Adipocyte (in vitro differentiated cells): ENCODE measurements at regions not wholly inside any gene's neighbourhood (a gene's known extent, or its start where the extent isn't known, plus 50 kb on each side); places are given as distances from the start of the nearest gene placed in this dataset.

ENCODE experiments used
- DNase-seq: peaks from one replicate; pipeline ENCODE4 v3.0.0-alpha.2; 2015; ENCODE audit warnings: low read depth
- H3K27me3 ChIP-seq: replicated peaks from 2 replicates; pipeline ENCODE4 v1.7.0; 2013; ENCODE audit warnings: mild to moderate bottlenecking, low read length, moderate library complexity; ENCODE audit not compliant: control insufficient read depth, insufficient read depth
- H3K36me3 ChIP-seq: 2 replicates; pipeline ENCODE4 v1.7.0; 2013; ENCODE audit warnings: low read length, mild to moderate bottlenecking, moderate library complexity; ENCODE audit not compliant: control insufficient read depth, insufficient read depth, severe bottlenecking
- H3K4me1 ChIP-seq: 2 replicates; pipeline ENCODE4 v1.7.0; 2013; ENCODE audit warnings: mild to moderate bottlenecking, low read length, moderate library complexity; ENCODE audit not compliant: control insufficient read depth, insufficient read depth
- H3K4me3 ChIP-seq: 2 replicates; pipeline ENCODE4 v1.7.0; 2013; ENCODE audit warnings: mild to moderate bottlenecking, low read length, moderate library complexity
- H3K9ac ChIP-seq: 2 replicates; pipeline ENCODE4 v1.7.0; 2013; ENCODE audit warnings: mild to moderate bottlenecking, low read length, moderate library complexity
- H3K9me3 ChIP-seq: 2 replicates; pipeline ENCODE4 v1.7.0; 2013; ENCODE audit warnings: mild to moderate bottlenecking, low read length, moderate library complexity; ENCODE audit not compliant: control insufficient read depth

GRCh38 chr21:43312751-43313169, 114.2 kb downstream of the SIK1 start:
- H3K36me3 ChIP-seq, result no peaks in the 10 kb centered on the region
- no peak for DNase-seq
- H3K9ac ChIP-seq, result no peak overlapping the region
- no peaks in the 10 kb centered on the region for H3K4me1 ChIP-seq
- H3K27me3 ChIP-seq, result peaks cover 18% of the 10 kb centered on the region
- H3K4me3 ChIP-seq, result no peak overlapping the region
- H3K9me3 ChIP-seq, result peaks cover 16% of the 10 kb centered on the region

GRCh38 chr21:43312011-43312410, 114.9 kb downstream of the SIK1 start:
- Histone ChIP-seq H3K4me1 (no peaks in the 10 kb centered on the region), H3K9ac (no peak overlapping the region), H3K4me3 (no peak overlapping the region), H3K27me3 (peaks cover 13% of the 10 kb centered on the region), H3K36me3 (no peaks in the 10 kb centered on the region), H3K9me3 (peaks cover 13% of the 10 kb centered on the region)
- no peak for DNase-seq

- Histone ChIP-seq H3K27me3 (peaks cover 18% of the 10 kb centered on the region), H3K4me3 (no peak overlapping the region), H3K36me3 (no peaks in the 10 kb centered on the region), H3K9me3 (peaks cover 8% of the 10 kb centered on the region), H3K9ac (no peak overlapping the region), H3K4me1 (no peaks in the 10 kb centered on the region)
- no peak for DNase-seq
Observed at GRCh38 chr21:43311301-43311817, 115.6 kb downstream of the SIK1 start.

GRCh38 chr21:43308815-43309283, 118.1 kb downstream of the SIK1 start:
- Histone ChIP-seq H3K36me3 (no peaks in the 10 kb centered on the region), H3K27me3 (peaks cover 18% of the 10 kb centered on the region), H3K4me3 (no peak overlapping the region), H3K9ac (no peak overlapping the region), H3K9me3 (peaks cover 8% of the 10 kb centered on the region), H3K4me1 (no peaks in the 10 kb centered on the region)
- no peak for DNase-seq

GRCh38 chr21:43308101-43308814, 118.7 kb downstream of the SIK1 start:
- no peak for DNase-seq
- Histone ChIP-seq H3K9ac (no peak overlapping the region), H3K36me3 (no peaks in the 10 kb centered on the region), H3K27me3 (peaks cover 24% of the 10 kb centered on the region), H3K4me1 (no peaks in the 10 kb centered on the region), H3K4me3 (no peak overlapping the region), H3K9me3 (peaks cover 8% of the 10 kb centered on the region)

- DNase-seq, result no peak
- H3K9me3 ChIP-seq, result peaks cover 8% of the 10 kb centered on the region
- H3K27me3 ChIP-seq, result peaks cover 25% of the 10 kb centered on the region
Observed at GRCh38 chr21:43307677-43308070, 119.3 kb downstream of the SIK1 start.

GRCh38 chr21:43306911-43307676, 119.8 kb downstream of the SIK1 start:
- DNase-seq, result peak; percentile 51
- peaks cover 29% of the 10 kb centered on the region for H3K27me3 ChIP-seq

More at GRCh38 chr21:43307677-43308070, 119.3 kb downstream of the SIK1 start:
- no peaks in the 10 kb centered on the region for H3K4me1 ChIP-seq
- no peaks in the 10 kb centered on the region for H3K36me3 ChIP-seq
- H3K4me3 ChIP-seq, result no peak overlapping the region
- H3K9ac ChIP-seq, result no peak overlapping the region

GRCh38 chr21:43306391-43306790, 120.5 kb downstream of the SIK1 start:
- Histone ChIP-seq H3K9me3 (peaks cover 8% of the 10 kb centered on the region), H3K4me1 (peaks cover under 1% of the 10 kb centered on the region), H3K36me3 (no peaks in the 10 kb centered on the region), H3K4me3 (no peak overlapping the region), H3K27me3 (peaks cover 31% of the 10 kb centered on the region), H3K9ac (no peak overlapping the region)
- no peak for DNase-seq

More at GRCh38 chr21:43306911-43307676, 119.8 kb downstream of the SIK1 start:
- Histone ChIP-seq H3K4me3 (no peak overlapping the region), H3K9ac (no peak overlapping the region), H3K9me3 (peaks cover 8% of the 10 kb centered on the region), H3K4me1 (no peaks in the 10 kb centered on the region), H3K36me3 (no peaks in the 10 kb centered on the region)

- Histone ChIP-seq H3K27me3 (peaks cover 34% of the 10 kb centered on the region), H3K36me3 (no peaks in the 10 kb centered on the region), H3K9ac (no peak overlapping the region), H3K4me3 (no peak overlapping the region), H3K4me1 (peaks cover 4% of the 10 kb centered on the region), H3K9me3 (peaks cover 7% of the 10 kb centered on the region)
- DNase-seq, result no peak
Observed at GRCh38 chr21:43305811-43306311, 121.1 kb downstream of the SIK1 start.

- H3K4me3 ChIP-seq, result no peak overlapping the region
- no peak overlapping the region for H3K9ac ChIP-seq
- H3K27me3 ChIP-seq, result peaks cover 34% of the 10 kb centered on the region
- DNase-seq, result no peak
- H3K9me3 ChIP-seq, result peaks cover 2% of the 10 kb centered on the region
- H3K4me1 ChIP-seq, result peaks cover 4% of the 10 kb centered on the region
- no peaks in the 10 kb centered on the region for H3K36me3 ChIP-seq
Observed at GRCh38 chr21:43305336-43305665, 121.6 kb downstream of the SIK1 start.

- H3K4me1 ChIP-seq, result peaks cover 4% of the 10 kb centered on the region
- peaks cover 34% of the 10 kb centered on the region for H3K27me3 ChIP-seq
- H3K9me3 ChIP-seq, result no peaks in the 10 kb centered on the region
- H3K4me3 ChIP-seq, result no peak overlapping the region
- DNase-seq, result no peak
- H3K36me3 ChIP-seq, result no peaks in the 10 kb centered on the region
- H3K9ac ChIP-seq, result no peak overlapping the region
Observed at GRCh38 chr21:43304621-43305335, 122.2 kb downstream of the SIK1 start.
